ENCODE measurements at regions not wholly inside any gene's neighbourhood (a gene's known extent, or its start where the extent isn't known, plus 50 kb on each side); places are given as distances from the start of the nearest gene placed in this dataset.

- intact Hi-C loops (cut with DNase I), result no loop called here
- ATAC-seq (no peak), DNase-seq (ENCODE audit: missing footprints) (no peak)
Measured at GRCh38 chr7:41238851-41239331, 464.0 kb downstream of the INHBA start.

GRCh38 chr7:41237956-41238355, 464.9 kb downstream of the INHBA start:
- DNase-seq (ENCODE audit: missing footprints) (no peak), ATAC-seq (no peak)
- intact Hi-C loops (cut with DNase I), result no loop called here

- intact Hi-C loops (cut with DNase I), result no loop called here
- ATAC-seq (no peak), DNase-seq (ENCODE audit: missing footprints) (no peak)
Measured at GRCh38 chr7:41232086-41232485, 470.8 kb downstream of the INHBA start.

- intact Hi-C loops (cut with DNase I), result no loop called here
Measured at GRCh38 chr7:41224063-41224763, 478.7 kb downstream of the INHBA start.

GRCh38 chr7:41222746-41223145, 480.1 kb downstream of the INHBA start:
- intact Hi-C loops (cut with DNase I), result no loop called here
- no peak for DNase-seq (ENCODE audit: missing footprints)
- ATAC-seq, result no peak

More at GRCh38 chr7:41224063-41224763, 478.7 kb downstream of the INHBA start:
- no peak for ATAC-seq
- DNase-seq (ENCODE audit: missing footprints), result no peak

- DNase-seq (ENCODE audit: missing footprints) (no peak), ATAC-seq (no peak)
- intact Hi-C loops (cut with DNase I), result no loop called here
Measured at GRCh38 chr7:41220266-41220665, 482.6 kb downstream of the INHBA start.

- DNase-seq (ENCODE audit: missing footprints) (no peak), ATAC-seq (no peak)
- intact Hi-C loops (cut with DNase I), result no loop called here
Measured at GRCh38 chr7:41219276-41219675, 483.6 kb downstream of the INHBA start.

GRCh38 chr7:41217306-41217705, 485.6 kb downstream of the INHBA start:
- intact Hi-C loops (cut with DNase I), result no loop called here
- DNase-seq (ENCODE audit: missing footprints) (no peak), ATAC-seq (no peak)

GRCh38 chr7:41207141-41207540, 495.7 kb downstream of the INHBA start:
- intact Hi-C loops (cut with DNase I), result no loop called here
- ATAC-seq (no peak), DNase-seq (ENCODE audit: missing footprints) (no peak)

GRCh38 chr7:41206267-41206666, 496.6 kb downstream of the INHBA start:
- ATAC-seq, result no peak
- intact Hi-C loops (cut with DNase I), result no loop called here
- no peak for DNase-seq (ENCODE audit: missing footprints)

GRCh38 chr7:41205600-41205999, 497.3 kb downstream of the INHBA start:
- no peak for ATAC-seq
- DNase-seq (ENCODE audit: missing footprints), result no peak
- intact Hi-C loops (cut with DNase I), result no loop called here

- intact Hi-C loops (cut with DNase I), result no loop called here
- ATAC-seq (no peak), DNase-seq (ENCODE audit: missing footprints) (no peak)
Measured at GRCh38 chr7:41203542-41203941, 499.3 kb downstream of the INHBA start.

GRCh38 chr7:41201021-41201420, 501.9 kb downstream of the INHBA start:
- no peak for DNase-seq (ENCODE audit: missing footprints)
- no peak for ATAC-seq
- intact Hi-C loops (cut with DNase I), result no loop called here

GRCh38 chr7:41199136-41199535, 503.8 kb downstream of the INHBA start:
- intact Hi-C loops (cut with DNase I), result no loop called here
- DNase-seq (ENCODE audit: missing footprints) (no peak), ATAC-seq (no peak)

GRCh38 chr7:41198502-41198901, 504.4 kb downstream of the INHBA start:
- ATAC-seq, result no peak
- DNase-seq (ENCODE audit: missing footprints), result no peak
- intact Hi-C loops (cut with DNase I), result no loop called here

GRCh38 chr7:41197769-41198168, 505.1 kb downstream of the INHBA start:
- no peak for ATAC-seq
- intact Hi-C loops (cut with DNase I), result no loop called here
- no peak for DNase-seq (ENCODE audit: missing footprints)

- ATAC-seq, result no peak
- intact Hi-C loops (cut with DNase I), result no loop called here
- DNase-seq (ENCODE audit: missing footprints), result no peak
Measured at GRCh38 chr7:41193738-41194282, 509.1 kb downstream of the INHBA start.

- ATAC-seq (no peak), DNase-seq (ENCODE audit: missing footprints) (no peak)
- intact Hi-C loops (cut with DNase I), result no loop called here
Measured at GRCh38 chr7:41190581-41190980, 512.3 kb downstream of the INHBA start.

GRCh38 chr7:41189866-41190265, 513.0 kb downstream of the INHBA start:
- DNase-seq (ENCODE audit: missing footprints), result no peak
- intact Hi-C loops (cut with DNase I), result no loop called here
- ATAC-seq, result no peak

GRCh38 chr7:41188163-41189130, 514.4 kb downstream of the INHBA start:
- DNase-seq (ENCODE audit: missing footprints) (no peak), ATAC-seq (no peak)
- intact Hi-C loops (cut with DNase I), result no loop called here
